ENCODE measurements at regions not wholly inside any gene's neighbourhood (a gene's known extent, or its start where the extent isn't known, plus 50 kb on each side); places are given as distances from the start of the nearest gene placed in this dataset.

GRCh38 chr4:104973708-104974107, 173.0 kb upstream of the TET2 start:
- TF ChIP-seq CTCF (IDR thresholded peaks at IDR 0.05; ENCODE audit: extremely low read depth in 1 of 2, insufficient read depth in 1 of 2, low read depth in 1 of 2, low read length in 2 of 2), result no peak
- no peak for TF ChIP-seq MYC (IDR thresholded peaks at IDR 0.05; ENCODE audit: low read depth, low read length)
- no peak for TF ChIP-seq EZH2 (IDR thresholded peaks at IDR 0.05; ENCODE audit: borderline replicate concordance, low read depth, low read length, severe bottlenecking)
- no peak for TF ChIP-seq POLR2A (IDR thresholded peaks at IDR 0.05; ENCODE audit: low read depth, low read length)
- no peak for TF ChIP-seq MAX (IDR thresholded peaks at IDR 0.05; ENCODE audit: insufficient read depth, insufficient read length)
- no peak for TF ChIP-seq GATA2 (IDR thresholded peaks at IDR 0.05; ENCODE audit: insufficient read depth, insufficient read length, low read depth, low read length)

Data from endothelial cell of umbilical vein (primary cell).